Fibroblast of skin of abdomen (primary cell): ENCODE measurements at regions not wholly inside any gene's neighbourhood (a gene's known extent, or its start where the extent isn't known, plus 50 kb on each side); places are given as distances from the start of the nearest gene placed in this dataset.
A peak's percentile ranks its signal among the peaks of the same experiment; 100 is the strongest.

Source experiments
- DNase-seq: peaks from one replicate; pipeline ENCODE4 v3.0.0-alpha.2; 2013

- no peak for DNase-seq
These were observed 95.3 kb upstream of the GLS start for GRCh38 chr2:190785334-190785733.

- no peak for DNase-seq
These were observed 94.0 kb upstream of the GLS start for GRCh38 chr2:190786404-190787166.

- DNase-seq, result no peak
These were observed 92.8 kb upstream of the GLS start for GRCh38 chr2:190787743-190788235.

GRCh38 chr2:190789074-190790004, 91.3 kb upstream of the GLS start:
- DNase-seq, result no peak

- DNase-seq, result peak; percentile 78
These were observed 89.2 kb upstream of the GLS start for GRCh38 chr2:190791347-190791975.

GRCh38 chr2:190791976-190792575, 88.5 kb upstream of the GLS start:
- DNase-seq, result peak; percentile 21

- DNase-seq, result peak; percentile 26
These were observed 87.4 kb upstream of the GLS start for GRCh38 chr2:190792956-190793888.

GRCh38 chr2:190794377-190794776, 86.2 kb upstream of the GLS start:
- DNase-seq, result no peak

GRCh38 chr2:190794790-190795189, 85.8 kb upstream of the GLS start:
- peak; percentile 33 for DNase-seq

GRCh38 chr2:190795686-190796085, 84.9 kb upstream of the GLS start:
- DNase-seq, result no peak

GRCh38 chr2:190799999-190800398, 80.6 kb upstream of the GLS start:
- DNase-seq, result no peak

- no peak for DNase-seq
These were observed 80.1 kb upstream of the GLS start for GRCh38 chr2:190800528-190800927.

GRCh38 chr2:190802129-190802528, 78.5 kb upstream of the GLS start:
- DNase-seq, result no peak

GRCh38 chr2:190802626-190803209, 77.9 kb upstream of the GLS start:
- DNase-seq, result peak; percentile 18

- DNase-seq, result peak; percentile 26
These were observed 76.3 kb upstream of the GLS start for GRCh38 chr2:190804182-190804795.

- DNase-seq, result no peak
These were observed 75.5 kb upstream of the GLS start for GRCh38 chr2:190805126-190805525.

- no peak for DNase-seq
These were observed 74.8 kb upstream of the GLS start for GRCh38 chr2:190805843-190806242.

GRCh38 chr2:190807886-190808285, 72.7 kb upstream of the GLS start:
- no peak for DNase-seq

GRCh38 chr2:190809139-190809764, 71.4 kb upstream of the GLS start:
- DNase-seq, result peak; percentile 9
